Left lung (tissue), 4 donors: ENCODE measurements at regions not wholly inside any gene's neighbourhood (a gene's known extent, or its start where the extent isn't known, plus 50 kb on each side); places are given as distances from the start of the nearest gene placed in this dataset.

Source experiments
- ATAC-seq: fragments of 200-7000 bp; cut with Tn5 transposase; one replicate; pipeline ENCODE4 v1.9.1; 2020; ENCODE audit warnings: moderate library complexity
- DNase-seq, 4 donors: peaks; one replicate each; pipeline ENCODE4 v3.0.0-alpha.2; 2013 to 2020
- H3K27ac ChIP-seq, 2 donors: fragments of 200-600 bp; sonication (generic) in 1 of 2; one replicate each; pipeline versions ENCODE4 v1.5.0 to v1.8.0; 2020 to 2021
- H3K27me3 ChIP-seq, 2 donors: fragments of 200-600 bp; sonication (generic) in 1 of 2; one replicate each; pipeline versions ENCODE4 v1.5.0 to v1.8.0; 2020 to 2021
- H3K36me3 ChIP-seq, 2 donors: fragments of 200-600 bp; sonication (generic) in 1 of 2; one replicate each; pipeline versions ENCODE4 v1.5.0 to v1.8.0; 2020 to 2021
- H3K4me1 ChIP-seq, 2 donors: fragments of 200-600 bp; one replicate each; pipeline ENCODE4 v1.8.0; 2021
- H3K4me3 ChIP-seq, 2 donors: fragments of 200-600 bp; sonication (generic) in 1 of 2; one replicate each; pipeline versions ENCODE4 v1.5.0 to v1.8.0; 2020 to 2021; ENCODE audit warnings: mild to moderate bottlenecking in 1 of 2
- H3K9me3 ChIP-seq, 2 donors: fragments of 200-600 bp; sonication (generic) in 1 of 2; one replicate each; pipeline versions ENCODE4 v1.5.0 to v1.8.0; 2020 to 2021
- CTCF ChIP-seq, 2 donors: fragments of 200-600 bp; sonication (generic) in 1 of 2; IDR thresholded peaks; one replicate each; pipeline versions ENCODE4 v1.5.0 to v1.8.0; 2021; ENCODE audit warnings: antibody characterized with exemption in 2 of 2
- intact Hi-C, 2 donors: fragments of 100-400 bp; cut with DNase I; formaldehyde crosslinking; loops; one replicate each; pipeline versions ENCODE4 v1.11.2 to v1.14.2; 2022
- donor health status: DM: no; HTN: yes; CAD: no.
- donor health status: DM: no; HTN: no; CAD: no.

GRCh38 chr9:36763778-36764177 is 191.1 kb downstream of the MELK start:
- no peak for TF ChIP-seq CTCF (IDR thresholded peaks at IDR 0.05)
- no peak for DNase-seq
- no peaks in the 10 kb centered on the region for H3K36me3 ChIP-seq
- no peaks in the 10 kb centered on the region for H3K9me3 ChIP-seq
- peaks cover 0 to 72% of the 10 kb centered on the region in 2 donors for H3K27me3 ChIP-seq
- intact Hi-C loops: no loop called here
- no peak overlapping the region for H3K4me3 ChIP-seq
- H3K4me1 ChIP-seq: no peaks in the 10 kb centered on the region
- ATAC-seq: no peak
- H3K27ac ChIP-seq: no peak overlapping the region

GRCh38 chr9:36764364-36765076 is 191.8 kb downstream of the MELK start:
- no peaks in the 10 kb centered on the region for H3K4me1 ChIP-seq
- no peak overlapping the region for H3K4me3 ChIP-seq
- intact Hi-C loops: no loop called here
- peaks cover 0 to 70% of the 10 kb centered on the region in 2 donors for H3K27me3 ChIP-seq
- H3K27ac ChIP-seq: no peak overlapping the region
- H3K36me3 ChIP-seq: no peaks in the 10 kb centered on the region
- no peak for ATAC-seq
- no peak for DNase-seq
- TF ChIP-seq CTCF (IDR thresholded peaks at IDR 0.05): no peak
- no peaks in the 10 kb centered on the region for H3K9me3 ChIP-seq

GRCh38 chr9:36765077-36765390 is 192.3 kb downstream of the MELK start:
- Histone ChIP-seq H3K27me3 (peaks cover 0 to 70% of the 10 kb centered on the region in 2 donors), H3K4me3 (no peak overlapping the region), H3K9me3 (no peaks in the 10 kb centered on the region), H3K4me1 (no peaks in the 10 kb centered on the region), H3K27ac (no peak overlapping the region), H3K36me3 (no peaks in the 10 kb centered on the region)
- no peak for DNase-seq
- intact Hi-C loops: no loop called here
- no peak for TF ChIP-seq CTCF (IDR thresholded peaks at IDR 0.05)
- no peak for ATAC-seq

GRCh38 chr9:36765468-36766341 is 193.0 kb downstream of the MELK start:
- intact Hi-C loops: no loop called here
- ATAC-seq: peak; percentile 90
- no peak overlapping the region for H3K27ac ChIP-seq
- H3K27me3 ChIP-seq: peaks cover 0 to 70% of the 10 kb centered on the region in 2 donors
- peak; percentile 4 to 82 (median 42) for DNase-seq
- H3K9me3 ChIP-seq: no peaks in the 10 kb centered on the region
- H3K4me1 ChIP-seq: no peaks in the 10 kb centered on the region
- no peak for TF ChIP-seq CTCF (IDR thresholded peaks at IDR 0.05)
- H3K4me3 ChIP-seq: peak overlapping the region in 1 of 2 donors; percentile 28
- H3K36me3 ChIP-seq: no peaks in the 10 kb centered on the region

- H3K36me3 ChIP-seq: no peaks in the 10 kb centered on the region
- TF ChIP-seq CTCF (IDR thresholded peaks at IDR 0.05): no peak
- no peaks in the 10 kb centered on the region for H3K9me3 ChIP-seq
- intact Hi-C loops: no loop called here
- DNase-seq: no peak
- H3K4me1 ChIP-seq: no peaks in the 10 kb centered on the region
- H3K4me3 ChIP-seq: no peak overlapping the region
- peaks cover 0 to 66% of the 10 kb centered on the region in 2 donors for H3K27me3 ChIP-seq
- ATAC-seq: no peak
- no peak overlapping the region for H3K27ac ChIP-seq
Observed at GRCh38 chr9:36768677-36769076, 196.0 kb downstream of the MELK start.
